Mesendoderm (in vitro differentiated cells): ENCODE measurements at regions not wholly inside any gene's neighbourhood (a gene's known extent, or its start where the extent isn't known, plus 50 kb on each side); places are given as distances from the start of the nearest gene placed in this dataset.

ENCODE experiments used
- DNase-seq: peaks from one replicate; pipeline ENCODE4 v3.0.0; 2013
- H2AK5ac ChIP-seq: 2 replicates; pipeline ENCODE4 v1.6.1; 2013; ENCODE audit warnings: low read length, inconsistent platforms
- H2BK120ac ChIP-seq: 2 replicates; pipeline ENCODE4 v1.6.1; 2013; ENCODE audit warnings: low read depth, mild to moderate bottlenecking, low read length, moderate library complexity, mixed read lengths
- H2BK15ac ChIP-seq: replicated peaks from 2 replicates; pipeline ENCODE4 v1.6.1; 2013; ENCODE audit warnings: low read depth, mild to moderate bottlenecking, moderate library complexity
- H2BK5ac ChIP-seq: 2 replicates; pipeline ENCODE4 v1.6.1; 2013; ENCODE audit warnings: low read length, inconsistent platforms
- H3K18ac ChIP-seq: 2 replicates; pipeline ENCODE4 v1.6.1; 2013; ENCODE audit warnings: mild to moderate bottlenecking, low read length, mixed read lengths
- H3K23ac ChIP-seq: one replicate; pipeline ENCODE4 v1.6.1; 2013; ENCODE audit warnings: low read length
- H3K27ac ChIP-seq: 2 replicates; pipeline ENCODE4 v1.5.1; 2013; ENCODE audit warnings: low read depth, mild to moderate bottlenecking, inconsistent platforms, low read length, moderate library complexity
- H3K27me3 ChIP-seq: 2 replicates; pipeline ENCODE4 v1.6.1; 2013; ENCODE audit warnings: low read length, control low read depth, mild to moderate bottlenecking, inconsistent platforms; ENCODE audit not compliant: insufficient read depth, poor library complexity
- H3K36me3 ChIP-seq: 2 replicates; pipeline ENCODE4 v1.6.1; 2013; ENCODE audit warnings: low read length, inconsistent platforms; ENCODE audit not compliant: control insufficient read depth, insufficient read depth
- H3K4ac ChIP-seq: one replicate; pipeline ENCODE4 v1.6.1; 2013; ENCODE audit warnings: low read depth, mild to moderate bottlenecking, low read length, moderate library complexity
- H3K4me1 ChIP-seq: 2 replicates; pipeline ENCODE4 v1.6.1; 2013; ENCODE audit warnings: low read depth, low read length, inconsistent platforms; ENCODE audit not compliant: control insufficient read depth
- H3K4me2 ChIP-seq: 2 replicates; pipeline ENCODE4 v1.6.1; 2013; ENCODE audit warnings: low read length
- H3K4me3 ChIP-seq: 2 replicates; pipeline ENCODE4 v1.5.1; 2013; ENCODE audit warnings: mild to moderate bottlenecking, low read length
- H3K56ac ChIP-seq: one replicate; pipeline ENCODE4 v1.6.1; 2013; ENCODE audit warnings: low read length
- H3K79me1 ChIP-seq: 2 replicates; pipeline ENCODE4 v1.6.1; 2013; ENCODE audit warnings: low read length, inconsistent platforms
- H3K79me2 ChIP-seq: 2 replicates; pipeline ENCODE4 v1.6.1; 2013; ENCODE audit warnings: mild to moderate bottlenecking, low read length; ENCODE audit not compliant: control insufficient read depth, insufficient read depth
- H3K9ac ChIP-seq: 2 replicates; pipeline ENCODE4 v1.6.1; 2013; ENCODE audit warnings: low read length, inconsistent platforms
- H4K5ac ChIP-seq: one replicate; pipeline ENCODE4 v1.6.1; 2013; ENCODE audit warnings: low read length
- H4K8ac ChIP-seq: one replicate; pipeline ENCODE4 v1.6.1; 2013; ENCODE audit warnings: low read depth, mild to moderate bottlenecking, control low read depth, low read length, moderate library complexity
- WGBS: extraction: QIAGEN DNeasy Blood & Tissue Kit; methylation state at CpG from one replicate; pipeline ENCODE4 v1.1.7; 2013; ENCODE audit warnings: low lambda C conversion rate, missing lambda C conversion rate; ENCODE audit not compliant: insufficient coverage; ENCODE audit errors: extremely low coverage; 5-methylcytosine and 5-hydroxymethylcytosine counted together

GRCh38 chr3:24598695-24599470, 104.2 kb upstream of the THRB start:
- Histone ChIP-seq H4K8ac (no peak overlapping the region), H3K23ac (no peak overlapping the region), H3K27me3 (no peaks in the 10 kb centered on the region), H3K79me2 (no peaks in the 10 kb centered on the region), H2BK15ac (no peak overlapping the region), H3K4me1 (no peaks in the 10 kb centered on the region), H4K5ac (no peak overlapping the region), H3K4me2 (no peak overlapping the region), H3K18ac (no peak overlapping the region), H2AK5ac (no peak overlapping the region), H2BK5ac (no peak overlapping the region), H2BK120ac (no peak overlapping the region), H3K9ac (no peak overlapping the region), H3K56ac (no peak overlapping the region), H3K27ac (no peak overlapping the region), H3K79me1 (no peaks in the 10 kb centered on the region), H3K4ac (no peak overlapping the region), H3K4me3 (no peak overlapping the region), H3K36me3 (no peaks in the 10 kb centered on the region)
- WGBS = no CpG with 5 or more reads among the region's 7 CpGs
- DNase-seq = peak; percentile 19

- H3K27me3 ChIP-seq = no peaks in the 10 kb centered on the region
- H3K4ac ChIP-seq = no peak overlapping the region
- no peak overlapping the region for H3K27ac ChIP-seq
- no peak overlapping the region for H3K23ac ChIP-seq
- no peak overlapping the region for H2BK5ac ChIP-seq
- no peak overlapping the region for H2AK5ac ChIP-seq
- H2BK15ac ChIP-seq = no peak overlapping the region
- no peak overlapping the region for H3K9ac ChIP-seq
- H3K79me2 ChIP-seq = no peaks in the 10 kb centered on the region
- WGBS = no CpG with 5 or more reads among the region's 13 CpGs
- no peak overlapping the region for H4K5ac ChIP-seq
- no peak overlapping the region for H4K8ac ChIP-seq
- H3K4me1 ChIP-seq = no peaks in the 10 kb centered on the region
- no peak for DNase-seq
- H2BK120ac ChIP-seq = no peak overlapping the region
- no peak overlapping the region for H3K4me2 ChIP-seq
- no peaks in the 10 kb centered on the region for H3K79me1 ChIP-seq
- no peak overlapping the region for H3K18ac ChIP-seq
- H3K56ac ChIP-seq = no peak overlapping the region
- no peak overlapping the region for H3K4me3 ChIP-seq
- H3K36me3 ChIP-seq = no peaks in the 10 kb centered on the region
These were observed 106.7 kb upstream of the THRB start for GRCh38 chr3:24601066-24601939.

GRCh38 chr3:24604215-24604614, 109.6 kb upstream of the THRB start:
- H3K79me2 ChIP-seq = no peaks in the 10 kb centered on the region
- no peaks in the 10 kb centered on the region for H3K4me1 ChIP-seq
- no peak overlapping the region for H2AK5ac ChIP-seq
- no peak overlapping the region for H2BK15ac ChIP-seq
- no peak overlapping the region for H4K5ac ChIP-seq
- no peaks in the 10 kb centered on the region for H3K27me3 ChIP-seq
- H3K56ac ChIP-seq = no peak overlapping the region
- no peak overlapping the region for H2BK5ac ChIP-seq
- H3K18ac ChIP-seq = no peak overlapping the region
- H3K4me3 ChIP-seq = no peak overlapping the region
- H4K8ac ChIP-seq = no peak overlapping the region
- H3K9ac ChIP-seq = no peak overlapping the region
- no peak overlapping the region for H3K4me2 ChIP-seq
- H3K4ac ChIP-seq = no peak overlapping the region
- H3K79me1 ChIP-seq = no peaks in the 10 kb centered on the region
- no peak overlapping the region for H3K23ac ChIP-seq
- no peak for DNase-seq
- H3K36me3 ChIP-seq = no peaks in the 10 kb centered on the region
- no peak overlapping the region for H3K27ac ChIP-seq
- WGBS = no CpG with 5 or more reads among the region's 1 CpG
- H2BK120ac ChIP-seq = no peak overlapping the region

- no peak overlapping the region for H2AK5ac ChIP-seq
- no peak overlapping the region for H3K4ac ChIP-seq
- H3K4me3 ChIP-seq = no peak overlapping the region
- no peak overlapping the region for H3K23ac ChIP-seq
- no peak overlapping the region for H2BK120ac ChIP-seq
- no peaks in the 10 kb centered on the region for H3K4me1 ChIP-seq
- no CpG with 5 or more reads among the region's 4 CpGs for WGBS
- no peaks in the 10 kb centered on the region for H3K27me3 ChIP-seq
- H3K9ac ChIP-seq = no peak overlapping the region
- DNase-seq = no peak
- no peak overlapping the region for H4K8ac ChIP-seq
- H3K27ac ChIP-seq = no peak overlapping the region
- H2BK5ac ChIP-seq = no peak overlapping the region
- H3K36me3 ChIP-seq = no peaks in the 10 kb centered on the region
- H3K18ac ChIP-seq = no peak overlapping the region
- no peaks in the 10 kb centered on the region for H3K79me2 ChIP-seq
- no peak overlapping the region for H3K56ac ChIP-seq
- H2BK15ac ChIP-seq = no peak overlapping the region
- H4K5ac ChIP-seq = no peak overlapping the region
- no peaks in the 10 kb centered on the region for H3K79me1 ChIP-seq
- no peak overlapping the region for H3K4me2 ChIP-seq
These were observed 110.9 kb upstream of the THRB start for GRCh38 chr3:24605511-24606028.

- DNase-seq = no peak
- H2AK5ac ChIP-seq = no peak overlapping the region
- H3K79me2 ChIP-seq = no peaks in the 10 kb centered on the region
- H2BK15ac ChIP-seq = no peak overlapping the region
- no peak overlapping the region for H3K27ac ChIP-seq
- H3K36me3 ChIP-seq = no peaks in the 10 kb centered on the region
- no peak overlapping the region for H3K4me2 ChIP-seq
- H3K27me3 ChIP-seq = no peaks in the 10 kb centered on the region
- H3K18ac ChIP-seq = no peak overlapping the region
- no peak overlapping the region for H4K5ac ChIP-seq
- no peak overlapping the region for H2BK5ac ChIP-seq
- H3K9ac ChIP-seq = no peak overlapping the region
- no peak overlapping the region for H3K4ac ChIP-seq
- no peak overlapping the region for H3K23ac ChIP-seq
- H3K4me1 ChIP-seq = no peaks in the 10 kb centered on the region
- no peak overlapping the region for H3K56ac ChIP-seq
- H3K79me1 ChIP-seq = no peaks in the 10 kb centered on the region
- H3K4me3 ChIP-seq = no peak overlapping the region
- H4K8ac ChIP-seq = no peak overlapping the region
- no peak overlapping the region for H2BK120ac ChIP-seq
These were observed 112.6 kb upstream of the THRB start for GRCh38 chr3:24607281-24607680.
